Psoas muscle (tissue), 7 donors: ENCODE measurements at regions not wholly inside any gene's neighbourhood (a gene's known extent, or its start where the extent isn't known, plus 50 kb on each side); places are given as distances from the start of the nearest gene placed in this dataset.

Experiments
- ATAC-seq, 4 donors: fragments of 200-7000 bp; cut with Tn5 transposase; one replicate each; pipeline ENCODE4 v1.9.1; 2020; ENCODE audit warnings: moderate library complexity in 3 of 4, mild to moderate bottlenecking in 2 of 4
- DNase-seq, 2 donors: peaks; one replicate each; pipeline ENCODE4 v3.0.0-alpha.2; 2020
- H3K27ac ChIP-seq: fragments of 200-600 bp; one replicate; pipeline ENCODE4 v1.8.0; 2022
- H3K27me3 ChIP-seq, 3 donors: fragments of 200-600 bp in 1 of 3; one replicate each; pipeline versions ENCODE4 v1.6.1 to v1.8.0; 2013 to 2022; ENCODE audit warnings: low read length in 2 of 3, mild to moderate bottlenecking in 2 of 3, moderate library complexity in 1 of 3; ENCODE audit not compliant: insufficient read depth in 3 of 3
- H3K36me3 ChIP-seq, 2 donors: fragments of 200-600 bp in 1 of 2; one replicate each; pipeline versions ENCODE4 v1.6.1 to v1.8.0; 2013 to 2022; ENCODE audit warnings: low read depth in 1 of 2, mild to moderate bottlenecking in 1 of 2, moderate library complexity in 1 of 2; ENCODE audit not compliant: insufficient read depth in 1 of 2
- H3K4me1 ChIP-seq: fragments of 200-600 bp; one replicate; pipeline ENCODE4 v1.8.0; 2022
- H3K4me3 ChIP-seq: fragments of 200-600 bp; one replicate; pipeline ENCODE4 v1.8.0; 2022; ENCODE audit warnings: mild to moderate bottlenecking
- H3K9me3 ChIP-seq: fragments of 200-600 bp; one replicate; pipeline ENCODE4 v1.8.0; 2022
- CTCF ChIP-seq: fragments of 200-600 bp; IDR thresholded peaks from one replicate; pipeline ENCODE4 v1.8.0; 2022; ENCODE audit warnings: antibody characterized with exemption
- WGBS, 3 donors: extraction: QIAGEN DNeasy Blood & Tissue Kit; methylation state at CpG; one replicate each; pipeline versions ENCODE4 v1.1.6 to v1.1.7; 2013; 5-methylcytosine and 5-hydroxymethylcytosine counted together
- intact Hi-C, 2 donors: fragments of 100-400 bp; cut with DNase I; formaldehyde crosslinking; loops; one replicate each; pipeline versions ENCODE4 v1.11.0 to v1.14.2; 2022
- donor health status: healthy with polysubstance abuse.
- donor health status: DM: no; HTN: no; CAD: no; lungs with moderate emphysema.
- donor health status: Bipolar disorder and iron deficiency.
- donor health status: healthy.
- donor health status: DM: yes; HTN: yes; CAD: no.
- donor health status: DM: no; HTN: no; CAD: no.
- donor health status: DM: yes; HTN: yes; CAD: no.

- TF ChIP-seq CTCF: no peak
- WGBS, 3 donors: 95 to 96% (median 96%) methylated on average over 6 of the region's 6 CpGs
- H3K27ac ChIP-seq: no peak overlapping the region
- H3K9me3 ChIP-seq: no peaks in the 10 kb centered on the region
- intact Hi-C loops: no loop called here
- no peak overlapping the region for H3K4me3 ChIP-seq
- DNase-seq (no peak), ATAC-seq (no peak)
- H3K27me3 ChIP-seq: no peaks in the 10 kb centered on the region
- H3K4me1 ChIP-seq: no peaks in the 10 kb centered on the region
- no peaks in the 10 kb centered on the region for H3K36me3 ChIP-seq
Measured at GRCh38 chr6:16832721-16833120, 71.5 kb upstream of the ATXN1 start.

- 71 to 82% (median 81%) methylated on average over 5 of the region's 5 CpGs for WGBS, 3 donors
- ATAC-seq (no peak), DNase-seq (no peak)
- TF ChIP-seq CTCF: no peak
- Histone ChIP-seq H3K4me3 (no peak overlapping the region), H3K36me3 (no peaks in the 10 kb centered on the region), H3K9me3 (no peaks in the 10 kb centered on the region), H3K27me3 (no peaks in the 10 kb centered on the region), H3K27ac (no peak overlapping the region), H3K4me1 (no peaks in the 10 kb centered on the region)
- intact Hi-C loops: no loop called here
Measured at GRCh38 chr6:16832043-16832567, 70.8 kb upstream of the ATXN1 start.

- Histone ChIP-seq H3K4me1 (no peaks in the 10 kb centered on the region), H3K27ac (no peak overlapping the region), H3K27me3 (no peaks in the 10 kb centered on the region), H3K4me3 (no peak overlapping the region), H3K9me3 (no peaks in the 10 kb centered on the region), H3K36me3 (no peaks in the 10 kb centered on the region)
- ATAC-seq (peak in 3 of 4 donors; percentile 60 to 84 (median 61)), DNase-seq (peak in 1 of 2 donors; percentile 52)
- intact Hi-C loops: no loop called here
- TF ChIP-seq CTCF: no peak
- 64 to 73% (median 64%) methylated on average over 8 of the region's 8 CpGs for WGBS, 3 donors
Measured at GRCh38 chr6:16831136-16831535, 69.9 kb upstream of the ATXN1 start.

GRCh38 chr6:16828058-16828457 lies 66.8 kb upstream of the ATXN1 start:
- Histone ChIP-seq H3K4me1 (no peaks in the 10 kb centered on the region), H3K36me3 (no peaks in the 10 kb centered on the region), H3K27me3 (no peaks in the 10 kb centered on the region), H3K4me3 (no peak overlapping the region), H3K27ac (no peak overlapping the region), H3K9me3 (no peaks in the 10 kb centered on the region)
- intact Hi-C loops: no loop called here
- 90 to 94% (median 91%) methylated on average over 2 of the region's 2 CpGs for WGBS, 3 donors
- ATAC-seq (no peak), DNase-seq (no peak)
- no peak for TF ChIP-seq CTCF

GRCh38 chr6:16827627-16828026 lies 66.4 kb upstream of the ATXN1 start:
- Histone ChIP-seq H3K4me1 (no peaks in the 10 kb centered on the region), H3K27me3 (no peaks in the 10 kb centered on the region), H3K9me3 (no peaks in the 10 kb centered on the region), H3K36me3 (no peaks in the 10 kb centered on the region), H3K4me3 (no peak overlapping the region), H3K27ac (no peak overlapping the region)
- intact Hi-C loops: no loop called here
- DNase-seq (no peak), ATAC-seq (no peak)
- WGBS, 3 donors: 93 to 94% (median 93%) methylated on average over 2 of the region's 2 CpGs
- no peak for TF ChIP-seq CTCF
